ENCODE measurements at regions not wholly inside any gene's neighbourhood (a gene's known extent, or its start where the extent isn't known, plus 50 kb on each side); places are given as distances from the start of the nearest gene placed in this dataset.

DNA sequence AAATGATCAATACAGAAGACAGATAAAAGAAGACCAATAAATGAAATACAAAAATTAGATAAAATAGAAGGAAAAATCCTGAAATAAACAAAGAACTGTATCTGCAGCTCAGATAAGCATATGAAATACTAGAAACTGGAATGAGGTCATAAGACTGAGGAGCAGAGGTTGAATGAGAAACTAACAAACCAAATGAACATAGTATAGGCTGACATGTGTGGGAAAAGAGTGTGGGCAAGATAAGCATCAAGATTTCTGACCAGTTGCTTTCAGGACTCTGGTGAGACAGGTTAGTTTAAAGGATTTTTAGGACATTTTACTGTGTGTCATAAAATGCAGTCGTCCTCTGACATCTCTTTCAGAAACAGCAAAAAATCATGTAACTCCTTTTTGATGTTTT, 2073.2 kb upstream of the TENM3 start (continued):
- no peak for TF ChIP-seq POLR2A (IDR thresholded peaks at IDR 0.05; ENCODE audit: insufficient read depth in 1 of 2, low read depth in 2 of 2, low read length in 2 of 2)
- TF ChIP-seq FOXK2 (IDR thresholded peaks at IDR 0.05): no peak

GRCh38 chr4:180179146-180179545, 2064.1 kb upstream of the TENM3 start:
- ChIA-PET CTCF (ENCODE audit: low intra/inter-chr PET ratio, low total read pairs) (no interaction called here), POLR2A (no interaction called here)
- H3K36me3 ChIP-seq (replicated peaks in 1 of 2; ENCODE audit: control insufficient read depth in 1 of 2, insufficient read depth in 2 of 2, low read length in 2 of 2): no peaks in the 10 kb centered on the region
- no peaks in the 10 kb centered on the region for H3K79me2 ChIP-seq (ENCODE audit: insufficient read depth, low read length)
- no peaks in the 10 kb centered on the region for H3K27me3 ChIP-seq (ENCODE audit: control insufficient read depth in 1 of 2, insufficient read depth in 2 of 2, low read length in 2 of 2)
- WGBS (ENCODE audit: low lambda C conversion rate): 0% methylated on average over 1 of the region's 1 CpG
- TF ChIP-seq MATR3 (CRISPR knock-in tag; IDR thresholded peaks at IDR 0.05) (no peak), ZNF598 (CRISPR knock-in tag; IDR thresholded peaks at IDR 0.05; ENCODE audit: borderline replicate concordance) (no peak), MAFF (IDR thresholded peaks at IDR 0.05; ENCODE audit: low read depth, low read length) (no peak), ZNF737 (CRISPR knock-in tag; IDR thresholded peaks at IDR 0.05; ENCODE audit: borderline replicate concordance) (no peak), ZNF101 (CRISPR knock-in tag; IDR thresholded peaks at IDR 0.05; ENCODE audit: borderline replicate concordance, low read depth) (no peak), SRF (IDR thresholded peaks at IDR 0.05; ENCODE audit: low read depth, low read length) (no peak), FOXO4 (CRISPR knock-in tag; conservative IDR thresholded peaks at IDR 0.05) (no peak), HNF4A (CRISPR knock-in tag; IDR thresholded peaks at IDR 0.05) (no peak), ADNP (CRISPR knock-in tag; IDR thresholded peaks at IDR 0.05) (no peak), ZNF407 (CRISPR knock-in tag; IDR thresholded peaks at IDR 0.05; ENCODE audit: not compliant biosample characterization) (no peak), HCFC1 (IDR thresholded peaks at IDR 0.05; ENCODE audit: low read depth, low read length) (no peak), ZBTB38 (CRISPR knock-in tag; IDR thresholded peaks at IDR 0.05) (no peak)
- TF ChIP-seq, protein P1, sequence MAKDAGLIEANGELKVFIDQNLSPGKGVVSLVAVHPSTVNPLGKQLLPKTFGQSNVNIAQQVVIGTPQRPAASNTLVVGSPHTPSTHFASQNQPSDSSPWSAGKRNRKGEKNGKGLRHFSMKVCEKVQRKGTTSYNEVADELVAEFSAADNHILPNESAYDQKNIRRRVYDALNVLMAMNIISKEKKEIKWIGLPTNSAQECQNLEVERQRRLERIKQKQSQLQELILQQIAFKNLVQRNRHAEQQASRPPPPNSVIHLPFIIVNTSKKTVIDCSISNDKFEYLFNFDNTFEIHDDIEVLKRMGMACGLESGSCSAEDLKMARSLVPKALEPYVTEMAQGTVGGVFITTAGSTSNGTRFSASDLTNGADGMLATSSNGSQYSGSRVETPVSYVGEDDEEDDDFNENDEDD (CRISPR knock-in tag; IDR thresholded peaks at IDR 0.05; ENCODE audit: borderline replicate concordance): no peak
- H3K27ac ChIP-seq (ENCODE audit: extremely low read length, insufficient read depth, low read length): no peak overlapping the region
- no peaks in the 10 kb centered on the region for H3K9me3 ChIP-seq (ENCODE audit: low read length)
- no peak for ATAC-seq
- no peak overlapping the region for H3K9ac ChIP-seq (ENCODE audit: insufficient read depth, low read depth, low read length)
- in situ Hi-C loops (cut with HindIII; ENCODE audit: extremely low pct_ligation_motif_present, low pct_unique_long_range_greater_than_20kb) (no loop called here), intact Hi-C loops (cut with micrococcal nuclease; ENCODE audit: unreplicated experiment) (no loop called here)
- H2AFZ ChIP-seq (ENCODE audit: low read length): no peak overlapping the region
- no peak overlapping the region for H3K4me3 ChIP-seq (replicated peaks in 1 of 3; ENCODE audit: insufficient read depth in 1 of 3, low read depth in 2 of 3, low read length in 3 of 3)
- no peaks in the 10 kb centered on the region for H4K20me1 ChIP-seq (ENCODE audit: insufficient read depth, low read length)
- no peaks in the 10 kb centered on the region for H3K4me1 ChIP-seq (ENCODE audit: insufficient read depth, low read length)
- no peak for FAIRE-seq
- BruUV-seq (replicated peaks): no TSS peak
- no peak overlapping the region for H3K4me2 ChIP-seq (ENCODE audit: low read depth, low read length)
- no peak for DNase-seq (ENCODE audit: low spot score)

Data from HepG2 (cell line).